ENCODE measurements at regions not wholly inside any gene's neighbourhood (a gene's known extent, or its start where the extent isn't known, plus 50 kb on each side); places are given as distances from the start of the nearest gene placed in this dataset.

DNA sequence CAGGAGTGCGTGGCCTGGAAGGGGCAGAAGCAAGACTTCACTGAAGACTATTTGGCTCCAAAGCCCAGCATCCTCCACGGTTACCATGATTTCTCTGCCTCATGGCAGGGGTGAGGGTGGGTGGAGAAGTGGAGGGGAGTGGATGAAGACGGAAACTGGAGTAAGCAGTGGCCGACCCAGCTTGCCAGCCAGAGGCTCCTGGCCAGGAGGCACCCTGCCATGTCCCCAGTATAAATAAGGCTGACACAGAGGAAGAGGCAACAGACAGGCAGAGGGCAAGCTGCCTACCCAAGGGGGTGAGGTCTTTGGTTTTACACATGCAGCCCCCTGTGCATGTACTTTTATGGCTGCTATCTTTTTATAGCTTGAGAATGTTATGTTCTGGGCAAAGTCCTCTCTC, 102.6 kb upstream of the TBX20 start:
- TF ChIP-seq ZNF274 (IDR thresholded peaks at IDR 0.05; ENCODE audit: low read depth, low read length) (no peak), SUZ12 (IDR thresholded peaks at IDR 0.05; ENCODE audit: extremely low read depth, insufficient read depth, insufficient read length) (no peak)

Data from NT2/D1 (cell line).